ENCODE measurements at regions not wholly inside any gene's neighbourhood (a gene's known extent, or its start where the extent isn't known, plus 50 kb on each side); places are given as distances from the start of the nearest gene placed in this dataset.

GRCh38 chr12:125387206-125387605 lies 322.0 kb downstream of the AACS start:
- Histone ChIP-seq H3K4me3 (no peak overlapping the region), H4K20me1 (ENCODE audit: insufficient read depth) (no peaks in the 10 kb centered on the region), H3K9ac (no peak overlapping the region), H3K4me1 (ENCODE audit: insufficient read depth) (no peaks in the 10 kb centered on the region), H2AFZ (no peak overlapping the region), H3K79me2 (ENCODE audit: insufficient read depth) (no peaks in the 10 kb centered on the region), H3K27ac (no peak overlapping the region), H3F3A (ENCODE audit: insufficient read depth) (no peaks in the 10 kb centered on the region), H3K36me3 (ENCODE audit: low read depth) (no peaks in the 10 kb centered on the region), H3K4me2 (ENCODE audit: unreplicated experiment) (no peak overlapping the region), H3K9me2 (ENCODE audit: insufficient read depth) (no peaks in the 10 kb centered on the region), H3K27me3 (replicated peaks; ENCODE audit: insufficient read depth) (no peaks in the 10 kb centered on the region), H3K9me3 (ENCODE audit: low read depth) (no peaks in the 10 kb centered on the region)
- TF ChIP-seq EZH2 (IDR thresholded peaks at IDR 0.05; ENCODE audit: insufficient read depth, poor library complexity, severe bottlenecking) = no peak
- TF ChIP-seq EZH2phosphoT487 (IDR thresholded peaks at IDR 0.05; ENCODE audit: insufficient read depth, low read depth) = no peak
- in situ Hi-C loops (cut with MboI) = no loop called here
- no peak for DNase-seq

- Histone ChIP-seq H2AFZ (no peak overlapping the region), H3K4me2 (ENCODE audit: unreplicated experiment) (no peak overlapping the region)
- in situ Hi-C loops (cut with MboI) = no loop called here
Measured at GRCh38 chr12:125389061-125389697, 323.9 kb downstream of the AACS start.

GRCh38 chr12:125393569-125393968 lies 328.3 kb downstream of the AACS start:
- in situ Hi-C loops (cut with MboI) = no loop called here
- no peaks in the 10 kb centered on the region for H3K4me1 ChIP-seq (ENCODE audit: insufficient read depth)
- H2AFZ ChIP-seq = no peak overlapping the region
- no peaks in the 10 kb centered on the region for H3K9me3 ChIP-seq (ENCODE audit: low read depth)
- no peaks in the 10 kb centered on the region for H3K9me2 ChIP-seq (ENCODE audit: insufficient read depth)
- H3K36me3 ChIP-seq (ENCODE audit: low read depth) = no peaks in the 10 kb centered on the region
- no peaks in the 10 kb centered on the region for H3K27me3 ChIP-seq (replicated peaks; ENCODE audit: insufficient read depth)
- WGBS, 2 experiments (ENCODE audit: low coverage in 1 of 2, low lambda C conversion rate in 2 of 2, missing lambda C conversion rate in 2 of 2) = 28 to 38% methylated on average over 7 of the region's 7 CpGs
- H3K9ac ChIP-seq = no peak overlapping the region
- TF ChIP-seq EZH2 (IDR thresholded peaks at IDR 0.05; ENCODE audit: insufficient read depth, poor library complexity, severe bottlenecking) (no peak), EZH2phosphoT487 (IDR thresholded peaks at IDR 0.05; ENCODE audit: insufficient read depth, low read depth) (no peak)
- no peak overlapping the region for H3K4me2 ChIP-seq (ENCODE audit: unreplicated experiment)
- H3K79me2 ChIP-seq (ENCODE audit: insufficient read depth) = no peaks in the 10 kb centered on the region
- H4K20me1 ChIP-seq (ENCODE audit: insufficient read depth) = no peaks in the 10 kb centered on the region
- no peaks in the 10 kb centered on the region for H3F3A ChIP-seq (ENCODE audit: insufficient read depth)
- H3K27ac ChIP-seq = no peak overlapping the region
- DNase-seq = no peak
- no peak overlapping the region for H3K4me3 ChIP-seq

More at GRCh38 chr12:125389061-125389697, 323.9 kb downstream of the AACS start:
- no peaks in the 10 kb centered on the region for H4K20me1 ChIP-seq (ENCODE audit: insufficient read depth)
- H3F3A ChIP-seq (ENCODE audit: insufficient read depth) = no peaks in the 10 kb centered on the region
- no peaks in the 10 kb centered on the region for H3K79me2 ChIP-seq (ENCODE audit: insufficient read depth)
- H3K27me3 ChIP-seq (replicated peaks; ENCODE audit: insufficient read depth) = no peaks in the 10 kb centered on the region
- no peaks in the 10 kb centered on the region for H3K9me2 ChIP-seq (ENCODE audit: insufficient read depth)
- no peaks in the 10 kb centered on the region for H3K9me3 ChIP-seq (ENCODE audit: low read depth)
- H3K4me1 ChIP-seq (ENCODE audit: insufficient read depth) = no peaks in the 10 kb centered on the region
- H3K36me3 ChIP-seq (ENCODE audit: low read depth) = no peaks in the 10 kb centered on the region
- TF ChIP-seq EZH2 (IDR thresholded peaks at IDR 0.05; ENCODE audit: insufficient read depth, poor library complexity, severe bottlenecking) (no peak), EZH2phosphoT487 (IDR thresholded peaks at IDR 0.05; ENCODE audit: insufficient read depth, low read depth) (no peak)
- no peak overlapping the region for H3K27ac ChIP-seq
- no peak overlapping the region for H3K4me3 ChIP-seq
- DNase-seq = no peak
- no peak overlapping the region for H3K9ac ChIP-seq

- no peaks in the 10 kb centered on the region for H3K4me1 ChIP-seq (ENCODE audit: insufficient read depth)
- TF ChIP-seq EZH2 (IDR thresholded peaks at IDR 0.05; ENCODE audit: insufficient read depth, poor library complexity, severe bottlenecking) = no peak
- TF ChIP-seq EZH2phosphoT487 (IDR thresholded peaks at IDR 0.05; ENCODE audit: insufficient read depth, low read depth) = no peak
- H4K20me1 ChIP-seq (ENCODE audit: insufficient read depth) = no peaks in the 10 kb centered on the region
- no peak overlapping the region for H3K4me2 ChIP-seq (ENCODE audit: unreplicated experiment)
- H3K4me3 ChIP-seq = no peak overlapping the region
- H3K9me2 ChIP-seq (ENCODE audit: insufficient read depth) = no peaks in the 10 kb centered on the region
- no peak overlapping the region for H2AFZ ChIP-seq
- in situ Hi-C loops (cut with MboI) = no loop called here
- H3K36me3 ChIP-seq (ENCODE audit: low read depth) = no peaks in the 10 kb centered on the region
- H3K9me3 ChIP-seq (ENCODE audit: low read depth) = no peaks in the 10 kb centered on the region
- no peaks in the 10 kb centered on the region for H3K27me3 ChIP-seq (replicated peaks; ENCODE audit: insufficient read depth)
- no peaks in the 10 kb centered on the region for H3K79me2 ChIP-seq (ENCODE audit: insufficient read depth)
- 0 to 2% methylated on average over 5 of the region's 5 CpGs for WGBS, 2 experiments (ENCODE audit: low coverage in 1 of 2, low lambda C conversion rate in 2 of 2, missing lambda C conversion rate in 2 of 2)
- no peaks in the 10 kb centered on the region for H3F3A ChIP-seq (ENCODE audit: insufficient read depth)
- H3K27ac ChIP-seq = no peak overlapping the region
- no peak for DNase-seq
- no peak overlapping the region for H3K9ac ChIP-seq
Measured at GRCh38 chr12:125395583-125396215, 330.5 kb downstream of the AACS start.

Measured in GM23248 (cell line).